Inflammatory macrophage (primary cell): ENCODE measurements at regions not wholly inside any gene's neighbourhood (a gene's known extent, or its start where the extent isn't known, plus 50 kb on each side); places are given as distances from the start of the nearest gene placed in this dataset.

ENCODE experiments used
- DNase-seq, 2 donors: peaks; one replicate each; pipeline ENCODE4 v3.0.0-alpha.2; 2020 to 2022

- no peak for DNase-seq
Measured at GRCh38 chr13:21319869-21320641, 139.0 kb downstream of the ZDHHC20 start.

GRCh38 chr13:21320642-21321034 lies 138.5 kb downstream of the ZDHHC20 start:
- DNase-seq: no peak

- no peak for DNase-seq
Measured at GRCh38 chr13:21321269-21321668, 137.8 kb downstream of the ZDHHC20 start.

GRCh38 chr13:21322327-21322965 lies 136.7 kb downstream of the ZDHHC20 start:
- DNase-seq: no peak
